ENCODE measurements at regions not wholly inside any gene's neighbourhood (a gene's known extent, or its start where the extent isn't known, plus 50 kb on each side); places are given as distances from the start of the nearest gene placed in this dataset.

GRCh38 chr1:106705971-106706370 lies 350.5 kb upstream of the PRMT6 start:
- H3K79me2 ChIP-seq (ENCODE audit: insufficient read depth, low read length): no peaks in the 10 kb centered on the region
- FAIRE-seq (no peak), DNase-seq (ENCODE audit: low spot score) (no peak), ATAC-seq (no peak)
- BruUV-seq (replicated peaks): no TSS peak
- in situ Hi-C loops (cut with HindIII; ENCODE audit: extremely low pct_ligation_motif_present, low pct_unique_long_range_greater_than_20kb): no loop called here
- H4K20me1 ChIP-seq (ENCODE audit: insufficient read depth, low read length): no peaks in the 10 kb centered on the region
- no peaks in the 10 kb centered on the region for H3K27me3 ChIP-seq (ENCODE audit: control insufficient read depth in 1 of 2, insufficient read depth in 2 of 2, low read length in 2 of 2)
- no peaks in the 10 kb centered on the region for H3K4me1 ChIP-seq (ENCODE audit: insufficient read depth, low read length)
- H3K4me3 ChIP-seq (replicated peaks in 1 of 3; ENCODE audit: insufficient read depth in 1 of 3, low read depth in 2 of 3, low read length in 3 of 3): no peak overlapping the region
- intact Hi-C loops (cut with micrococcal nuclease; ENCODE audit: unreplicated experiment): no loop called here
- no peak overlapping the region for H3K27ac ChIP-seq (ENCODE audit: extremely low read length, insufficient read depth, low read length)
- ChIA-PET CTCF (ENCODE audit: low intra/inter-chr PET ratio, low total read pairs) (no interaction called here), POLR2A (no interaction called here)
- no peak overlapping the region for H3K9ac ChIP-seq (ENCODE audit: insufficient read depth, low read depth, low read length)
- H3K9me3 ChIP-seq (ENCODE audit: low read length): peaks cover 92% of the 10 kb centered on the region
- H3K4me2 ChIP-seq (ENCODE audit: low read depth, low read length): no peak overlapping the region
- H2AFZ ChIP-seq (ENCODE audit: low read length): no peak overlapping the region
- H3K36me3 ChIP-seq (replicated peaks in 1 of 2; ENCODE audit: control insufficient read depth in 1 of 2, insufficient read depth in 2 of 2, low read length in 2 of 2): no peaks in the 10 kb centered on the region
- no peak for TF ChIP-seq HBP1 (CRISPR knock-in tag; IDR thresholded peaks at IDR 0.05; ENCODE audit: low read depth)
- no peak for TF ChIP-seq KDM4B (CRISPR knock-in tag; IDR thresholded peaks at IDR 0.05)
- TF ChIP-seq ATF7 (IDR thresholded peaks at IDR 0.05): no peak
- no peak for TF ChIP-seq ATF7 (CRISPR knock-in tag; IDR thresholded peaks at IDR 0.05)
- no peak for TF ChIP-seq CREB1 (IDR thresholded peaks at IDR 0.05)
- no peak for TF ChIP-seq CREB1 (CRISPR knock-in tag; IDR thresholded peaks at IDR 0.05)
- no peak for TF ChIP-seq ZNF598 (CRISPR knock-in tag; IDR thresholded peaks at IDR 0.05; ENCODE audit: borderline replicate concordance)
- no peak for TF ChIP-seq ATRX (CRISPR knock-in tag; IDR thresholded peaks at IDR 0.05; ENCODE audit: borderline replicate concordance)
- no peak for TF ChIP-seq ZNF672 (CRISPR knock-in tag; IDR thresholded peaks at IDR 0.05)
- no peak for TF ChIP-seq KLF9 (CRISPR knock-in tag; IDR thresholded peaks at IDR 0.05; ENCODE audit: low read depth)
- TF ChIP-seq DMAP1 (CRISPR knock-in tag; IDR thresholded peaks at IDR 0.05): no peak
- TF ChIP-seq GLMP (CRISPR knock-in tag; IDR thresholded peaks at IDR 0.05; ENCODE audit: borderline replicate concordance): no peak
- no peak for TF ChIP-seq ATF3 (CRISPR knock-in tag; IDR thresholded peaks at IDR 0.05)
- TF ChIP-seq ZXDC (CRISPR knock-in tag; IDR thresholded peaks at IDR 0.05): no peak
- no peak for TF ChIP-seq POGZ (CRISPR knock-in tag; IDR thresholded peaks at IDR 0.05)
- no peak for TF ChIP-seq ARID4A (CRISPR knock-in tag; IDR thresholded peaks at IDR 0.05; ENCODE audit: borderline replicate concordance)
- no peak for TF ChIP-seq ZNF552 (CRISPR knock-in tag; IDR thresholded peaks at IDR 0.05; ENCODE audit: borderline replicate concordance)
